Psoas muscle (tissue), 7 donors: ENCODE measurements at regions not wholly inside any gene's neighbourhood (a gene's known extent, or its start where the extent isn't known, plus 50 kb on each side); places are given as distances from the start of the nearest gene placed in this dataset.

ENCODE experiments used
- ATAC-seq, 4 donors: fragments of 200-7000 bp; cut with Tn5 transposase; one replicate each; pipeline ENCODE4 v1.9.1; 2020; ENCODE audit warnings: moderate library complexity in 3 of 4, mild to moderate bottlenecking in 2 of 4
- DNase-seq, 2 donors: peaks; one replicate each; pipeline ENCODE4 v3.0.0-alpha.2; 2020
- H3K27ac ChIP-seq: fragments of 200-600 bp; one replicate; pipeline ENCODE4 v1.8.0; 2022
- H3K27me3 ChIP-seq, 3 donors: fragments of 200-600 bp in 1 of 3; one replicate each; pipeline versions ENCODE4 v1.6.1 to v1.8.0; 2013 to 2022; ENCODE audit warnings: low read length in 2 of 3, mild to moderate bottlenecking in 2 of 3, moderate library complexity in 1 of 3; ENCODE audit not compliant: insufficient read depth in 3 of 3
- H3K36me3 ChIP-seq, 2 donors: fragments of 200-600 bp in 1 of 2; one replicate each; pipeline versions ENCODE4 v1.6.1 to v1.8.0; 2013 to 2022; ENCODE audit warnings: low read depth in 1 of 2, mild to moderate bottlenecking in 1 of 2, moderate library complexity in 1 of 2; ENCODE audit not compliant: insufficient read depth in 1 of 2
- H3K4me1 ChIP-seq: fragments of 200-600 bp; one replicate; pipeline ENCODE4 v1.8.0; 2022
- H3K4me3 ChIP-seq: fragments of 200-600 bp; one replicate; pipeline ENCODE4 v1.8.0; 2022; ENCODE audit warnings: mild to moderate bottlenecking
- H3K9me3 ChIP-seq: fragments of 200-600 bp; one replicate; pipeline ENCODE4 v1.8.0; 2022
- CTCF ChIP-seq: fragments of 200-600 bp; IDR thresholded peaks from one replicate; pipeline ENCODE4 v1.8.0; 2022; ENCODE audit warnings: antibody characterized with exemption
- WGBS, 3 donors: extraction: QIAGEN DNeasy Blood & Tissue Kit; methylation state at CpG; one replicate each; pipeline versions ENCODE4 v1.1.6 to v1.1.7; 2013; 5-methylcytosine and 5-hydroxymethylcytosine counted together
- intact Hi-C, 2 donors: fragments of 100-400 bp; cut with DNase I; formaldehyde crosslinking; loops; one replicate each; pipeline versions ENCODE4 v1.11.0 to v1.14.2; 2022
- donor health status: healthy with polysubstance abuse.
- donor health status: DM: no; HTN: no; CAD: no; lungs with moderate emphysema.
- donor health status: Bipolar disorder and iron deficiency.
- donor health status: healthy.
- donor health status: DM: yes; HTN: yes; CAD: no.
- donor health status: DM: no; HTN: no; CAD: no.
- donor health status: DM: yes; HTN: yes; CAD: no.

GRCh38 chr2:13585732-13586131 lies 869.0 kb downstream of the TRIB2 start:
- intact Hi-C loops: no loop called here
- no peaks in the 10 kb centered on the region for H3K4me1 ChIP-seq
- ATAC-seq (no peak), DNase-seq (no peak)
- no peaks in the 10 kb centered on the region for H3K27me3 ChIP-seq
- no peak overlapping the region for H3K27ac ChIP-seq
- H3K36me3 ChIP-seq: no peaks in the 10 kb centered on the region
- TF ChIP-seq CTCF: no peak
- H3K9me3 ChIP-seq: no peaks in the 10 kb centered on the region
- no peak overlapping the region for H3K4me3 ChIP-seq

- Histone ChIP-seq H3K9me3 (no peaks in the 10 kb centered on the region), H3K4me3 (no peak overlapping the region), H3K36me3 (no peaks in the 10 kb centered on the region), H3K27me3 (no peaks in the 10 kb centered on the region), H3K4me1 (no peaks in the 10 kb centered on the region), H3K27ac (no peak overlapping the region)
- DNase-seq (no peak), ATAC-seq (no peak)
- TF ChIP-seq CTCF: no peak
- intact Hi-C loops: no loop called here
- WGBS, 3 donors: 68 to 73% (median 72%) methylated on average over 4 of the region's 4 CpGs
Measured at GRCh38 chr2:13596233-13596632, 879.5 kb downstream of the TRIB2 start.

- H3K27ac ChIP-seq: no peak overlapping the region
- no peaks in the 10 kb centered on the region for H3K36me3 ChIP-seq
- no peak overlapping the region for H3K4me3 ChIP-seq
- 83 to 90% (median 84%) methylated on average over 2 of the region's 2 CpGs for WGBS, 3 donors
- H3K27me3 ChIP-seq: no peaks in the 10 kb centered on the region
- no peaks in the 10 kb centered on the region for H3K4me1 ChIP-seq
- ATAC-seq: no peak
- TF ChIP-seq CTCF: no peak
- no peaks in the 10 kb centered on the region for H3K9me3 ChIP-seq
- DNase-seq: no peak
- intact Hi-C loops: no loop called here
Measured at GRCh38 chr2:13597176-13597575, 880.4 kb downstream of the TRIB2 start.

- Histone ChIP-seq H3K9me3 (no peaks in the 10 kb centered on the region), H3K4me3 (no peak overlapping the region), H3K27me3 (no peaks in the 10 kb centered on the region), H3K4me1 (no peaks in the 10 kb centered on the region), H3K36me3 (no peaks in the 10 kb centered on the region), H3K27ac (no peak overlapping the region)
- intact Hi-C loops: no loop called here
- whole genome bisulfite sequencing, 3 donors: 70 to 92% (median 92%) methylated on average over 2 of the region's 2 CpGs
- ATAC-seq (no peak), DNase-seq (no peak)
- no peak for TF ChIP-seq CTCF
Measured at GRCh38 chr2:13601506-13601905, 884.8 kb downstream of the TRIB2 start.

GRCh38 chr2:13604951-13605661 lies 888.4 kb downstream of the TRIB2 start:
- Histone ChIP-seq H3K9me3 (no peaks in the 10 kb centered on the region), H3K4me3 (no peak overlapping the region), H3K36me3 (no peaks in the 10 kb centered on the region), H3K4me1 (no peaks in the 10 kb centered on the region), H3K27ac (no peak overlapping the region), H3K27me3 (no peaks in the 10 kb centered on the region)
- ATAC-seq: no peak
- 47 to 57% (median 56%) methylated on average over 9 of the region's 9 CpGs for WGBS, 3 donors
- no peak for DNase-seq
- no peak for TF ChIP-seq CTCF
- intact Hi-C loops: no loop called here
